K562 (cell line): ENCODE measurements at regions not wholly inside any gene's neighbourhood (a gene's known extent, or its start where the extent isn't known, plus 50 kb on each side); places are given as distances from the start of the nearest gene placed in this dataset.

Experiments
- ATAC-seq: fragments of 200-7000 bp; cut with Tn5 transposase; 3 replicates; pipeline ENCODE4 v1.9.1; 2020; ENCODE audit warnings: moderate library complexity
- BruUV-seq: library from RNA; stranded (reverse); fragments of 400-500 nt; replicated peaks from 2 replicates; lab custom pipeline; 2021; lab: Mats Ljungman, UMichigan
- CTCF ChIA-PET: fragments of 300-600 bp; formaldehyde crosslinking; extraction: SDS; loops from one replicate; lab custom pipeline; 2021; ENCODE audit warnings: low intra/inter-chr PET ratio; lab: Yijun Ruan, JAX
- POLR2A ChIA-PET: fragments of 300-600, 350-650 bp; sonication (Branson Sonifier 250); formaldehyde crosslinking; extraction: SDS; loops from one replicate; lab custom pipeline; 2021; ENCODE audit warnings: antibody characterized with exemption, inconsistent platforms; lab: Yijun Ruan, JAX
- DNase-seq, 4 experiments: peaks; one replicate each; pipeline versions ENCODE4 v3.0.0 to v3.0.0-alpha.2; 2011 to 2018; ENCODE audit warnings: low spot score in 3 of 4, mixed read lengths in 3 of 4; ENCODE audit errors: extremely low read depth in 1 of 4
- FAIRE-seq: peaks from 2 replicates; lab custom pipeline; 2011; peaks lifted over from hg19 to GRCh38; lab: Jason Lieb, UNC
- H2AFZ ChIP-seq: 2 replicates; pipeline ENCODE4 v1.6.0; 2011; ENCODE audit warnings: low read depth, low read length, control low read depth, inconsistent platforms
- H3K27ac ChIP-seq: fragments of 200-600 bp; 3 replicates; pipeline ENCODE4 v1.8.0; 2011; ENCODE audit warnings: low read depth, mild to moderate bottlenecking, control low read depth, inconsistent platforms, low read length, moderate library complexity, mixed read lengths; ENCODE audit errors: extremely low read depth
- H3K27me3 ChIP-seq, 2 experiments: fragments of 300-600 bp in 1 of 2; 2 replicates in 1 of 2; 3 replicates in 1 of 2; pipeline versions ENCODE4 v1.6.0 to v1.8.0; 2011; ENCODE audit warnings: inconsistent platforms in 2 of 2, low read length in 2 of 2, mild to moderate bottlenecking in 1 of 2, mixed read lengths in 1 of 2, moderate library complexity in 1 of 2; ENCODE audit not compliant: control insufficient read depth in 2 of 2, insufficient read depth in 2 of 2
- H3K36me3 ChIP-seq: fragments of 300-600 bp; 3 replicates; pipeline ENCODE4 v1.8.0; 2011; ENCODE audit warnings: mild to moderate bottlenecking, low read length, inconsistent platforms; ENCODE audit not compliant: control insufficient read depth, insufficient read depth
- H3K4me1 ChIP-seq, 2 experiments: fragments of 200-600 bp in 1 of 2; replicated peaks in 1 of 2; 2 replicates in 1 of 2; 3 replicates in 1 of 2; pipeline versions ENCODE4 v1.5.1 to v1.8.0; 2011; ENCODE audit warnings: inconsistent platforms in 2 of 2, low read length in 2 of 2, mild to moderate bottlenecking in 1 of 2, mixed read lengths in 1 of 2, moderate library complexity in 1 of 2; ENCODE audit not compliant: control insufficient read depth in 2 of 2, insufficient read depth in 2 of 2
- H3K4me2 ChIP-seq: 2 replicates; pipeline ENCODE4 v1.6.1; 2011; ENCODE audit warnings: low read length, control low read depth, inconsistent platforms, mixed read lengths; ENCODE audit not compliant: insufficient read depth
- H3K4me3 ChIP-seq: fragments of 200-600 bp; sonication (generic), shearing (Covaris generic); 2 replicates; pipeline ENCODE4 v1.5.1; 2016; ENCODE audit warnings: control low read depth, inconsistent platforms
- H3K79me2 ChIP-seq: fragments of 200-600 bp; 3 replicates; pipeline ENCODE4 v1.8.0; 2011; ENCODE audit warnings: low read length, inconsistent platforms; ENCODE audit not compliant: control insufficient read depth, insufficient read depth
- H3K9ac ChIP-seq, 2 experiments: 2 replicates each; pipeline versions ENCODE4 v1.6.0 to v1.6.1; 2011; ENCODE audit warnings: low read depth in 2 of 2, low read length in 2 of 2, control low read depth in 1 of 2, inconsistent platforms in 1 of 2, mild to moderate bottlenecking in 1 of 2, mixed read lengths in 1 of 2; ENCODE audit not compliant: insufficient read depth in 1 of 2
- H3K9me1 ChIP-seq: one replicate; pipeline ENCODE4 v1.6.0; 2011; ENCODE audit warnings: inconsistent platforms, mild to moderate bottlenecking, low read length, moderate library complexity; ENCODE audit not compliant: control insufficient read depth, insufficient read depth
- H3K9me3 ChIP-seq: replicated peaks from 2 replicates; pipeline ENCODE4 v1.5.1; 2011; ENCODE audit warnings: low read depth, low read length, inconsistent platforms; ENCODE audit not compliant: control insufficient read depth, insufficient read depth
- H4K20me1 ChIP-seq: replicated peaks from 2 replicates; pipeline ENCODE4 v1.6.1; 2011; ENCODE audit warnings: low read length, inconsistent platforms, mixed read lengths; ENCODE audit not compliant: control insufficient read depth, insufficient read depth
- CREBBP ChIP-seq: IDR thresholded peaks from one replicate; pipeline ENCODE4 v1.6.1; 2012; ENCODE audit warnings: low read depth, mild to moderate bottlenecking, control low read depth, inconsistent platforms, low read length
- GABPA ChIP-seq: fragments of 200-800 bp; sonication (Bioruptor generic); conservative IDR thresholded peaks from 2 replicates; pipeline ENCODE4 v1.6.1; 2016; ENCODE audit warnings: low read depth, missing genetic modification characterization, missing compliant biosample characterization
- HNRNPLL ChIP-seq: fragments of 200-400 bp; formaldehyde crosslinking; IDR thresholded peaks from 2 replicates; pipeline ENCODE4 v1.6.1; 2017; ENCODE audit warnings: low read length, low read depth, mild to moderate bottlenecking; ENCODE audit not compliant: poor library complexity, severe bottlenecking
- KLF13 ChIP-seq: fragments of 450-650 bp; IDR thresholded peaks from 2 replicates; pipeline ENCODE4 v1.6.1; 2016; ENCODE audit warnings: missing genetic modification characterization, low read depth, mild to moderate bottlenecking, missing compliant biosample characterization, moderate library complexity, borderline replicate concordance
- MBD2 ChIP-seq: sonication (generic); IDR thresholded peaks from 2 replicates; pipeline ENCODE4 v1.6.1; 2016; ENCODE audit warnings: low read depth, borderline replicate concordance
- MEF2D ChIP-seq: conservative IDR thresholded peaks from 2 replicates; pipeline ENCODE4 v1.6.1; 2016; ENCODE audit warnings: low read depth, missing genetic modification characterization, missing compliant biosample characterization
- NCOA1 ChIP-seq: fragments of 450-650 bp; IDR thresholded peaks from 2 replicates; pipeline ENCODE4 v1.6.1; 2016; ENCODE audit warnings: low read depth
- NR1H2 ChIP-seq: sonication (generic); formaldehyde crosslinking; IDR thresholded peaks from 2 replicates; pipeline ENCODE4 v1.4.0; 2020; ENCODE audit warnings: mild to moderate bottlenecking, missing genetic modification reagents
- POLR2H ChIP-seq: IDR thresholded peaks from 2 replicates; pipeline ENCODE4 v1.6.1; 2016; ENCODE audit warnings: missing genetic modification characterization, low read depth, mild to moderate bottlenecking, control low read depth, missing compliant biosample characterization, moderate library complexity
- RCOR1 ChIP-seq, 2 experiments: IDR thresholded peaks; 2 replicates each; pipeline ENCODE4 v1.6.1; 2012; ENCODE audit warnings: low read depth in 2 of 2, low read length in 2 of 2, borderline replicate concordance in 1 of 2, improper control_type of control experiment in 1 of 2
- ZEB2 ChIP-seq: fragments of 450-650 bp; IDR thresholded peaks from 2 replicates; pipeline ENCODE4 v1.6.1; 2016
- ZNF175 ChIP-seq: fragments of 200-800 bp; sonication (Bioruptor generic); IDR thresholded peaks from 2 replicates; pipeline ENCODE4 v1.6.1; 2016; ENCODE audit warnings: low read depth, mild to moderate bottlenecking, missing genetic modification characterization, missing compliant biosample characterization
- ZNF583 ChIP-seq: fragments of 250-450 bp; sonication (Bioruptor Pico); IDR thresholded peaks from 2 replicates; pipeline ENCODE4 v1.4.0; 2020
- WGBS: fragments of 100-300 bp; shearing (Covaris generic); methylation state at CpG from one replicate; pipeline ENCODE4 v1.1.6; 2016; ENCODE audit warnings: low coverage, mixed read lengths; ENCODE audit not compliant: insufficient coverage; ENCODE audit errors: missing lambda C conversion rate; 5-methylcytosine and 5-hydroxymethylcytosine counted together
- in situ Hi-C: fragments of 300-500 bp; cut with MboI; formaldehyde crosslinking; loops from 4 replicates; pipeline ENCODE4 v1.15.0; 2018; ENCODE audit warnings: inconsistent platforms, mixed read lengths
- intact Hi-C: fragments of 100-400 bp; cut with micrococcal nuclease; formaldehyde crosslinking; loops from 2 replicates; pipeline ENCODE4 v1.14.2; 2022
- TF ChIP-seq, protein P1 (sequence below): fragments of 250-450 bp; sonication (Bioruptor Pico); IDR thresholded peaks from 2 replicates; pipeline ENCODE4 v1.5.0; 2021
- TF ChIP-seq, protein P2 (sequence below): sonication (generic); IDR thresholded peaks from 2 replicates; pipeline ENCODE4 v1.6.1; 2016

DNA sequence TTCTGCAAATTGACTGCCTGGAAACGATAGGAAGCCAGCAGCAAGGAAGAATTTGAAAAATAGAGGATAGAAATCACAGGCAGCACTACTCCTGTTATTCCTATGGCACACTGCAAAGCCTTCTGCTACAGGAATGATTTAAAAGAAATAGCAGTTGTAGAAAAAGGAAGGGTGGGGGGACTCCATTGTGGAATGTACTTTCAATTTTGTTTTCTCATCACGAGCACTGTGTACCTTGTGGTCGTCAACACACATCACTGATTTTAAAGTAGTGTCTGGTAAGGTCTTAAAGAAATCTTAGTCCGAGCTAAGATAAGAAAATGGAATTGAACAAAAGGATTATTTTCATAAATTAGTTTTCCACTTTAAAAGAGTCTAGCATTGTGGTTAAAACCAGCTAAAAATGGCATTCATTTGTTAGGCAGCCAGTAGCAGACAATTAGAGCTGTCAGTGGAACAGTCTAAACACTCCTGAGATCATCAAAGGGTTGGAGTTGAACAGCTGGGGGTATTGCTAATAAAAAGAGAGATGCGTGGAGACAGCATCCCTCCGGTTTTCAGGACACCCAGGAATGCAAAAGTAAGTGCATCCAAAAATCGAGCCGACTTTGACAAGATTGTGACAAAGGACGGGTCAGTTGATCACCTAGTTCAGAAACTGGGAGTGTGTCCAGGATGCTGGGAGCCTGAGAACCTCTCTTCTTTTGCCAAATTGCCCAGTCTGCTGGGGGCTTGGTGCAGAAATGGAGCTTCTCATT lies 97.8 kb upstream of the WWC1 start:
- Histone ChIP-seq H3K4me2 (no peak overlapping the region), H2AFZ (no peak overlapping the region), H3K79me2 (no peaks in the 10 kb centered on the region), H3K4me3 (no peak overlapping the region), H3K4me1 (no peaks in the 10 kb centered on the region), H3K9me1 (no peaks in the 10 kb centered on the region), H3K27me3 (no peaks in the 10 kb centered on the region), H3K36me3 (no peaks in the 10 kb centered on the region), H3K9me3 (no peaks in the 10 kb centered on the region), H4K20me1 (no peaks in the 10 kb centered on the region), H3K9ac (no peak overlapping the region), H3K27ac (no peak overlapping the region)
- ATAC-seq, result no peak
- BruUV-seq, result no TSS peak
- POLR2A ChIA-PET, result interaction anchor here (0.7 to 1.4 kb wide), 2 partner anchors 88 to 1557 kb away, joined by 4 read pairs; no protein-coding TSS in a partner anchor
- intact Hi-C loops (no loop called here), in situ Hi-C loops (no loop called here)
- no peak for FAIRE-seq
- CTCF ChIA-PET, result no interaction called here
- no peak for TF ChIP-seq NCOA1
- under 1% methylated on average over 9 of the region's 9 CpGs for WGBS
- DNase-seq, result no peak

DNA sequence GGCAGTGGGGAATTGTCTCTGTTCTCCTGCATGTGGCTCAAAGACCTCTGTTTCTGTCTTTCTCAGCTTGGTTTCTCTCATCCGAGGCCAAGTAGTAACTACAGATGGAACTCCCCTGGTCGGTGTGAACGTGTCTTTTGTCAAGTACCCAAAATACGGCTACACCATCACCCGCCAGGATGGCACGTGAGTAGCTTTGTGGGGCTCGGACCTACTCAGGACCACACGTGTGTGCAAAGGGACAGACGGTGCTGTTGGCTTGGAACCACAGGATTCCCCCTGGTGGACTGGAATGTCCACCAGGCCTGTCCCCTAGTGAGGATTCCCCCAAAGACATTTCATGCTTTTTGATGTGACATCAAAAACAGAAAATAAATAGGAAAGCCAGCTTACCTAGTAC lies 96.3 kb upstream of the WWC1 start:
- no peak overlapping the region for H3K4me3 ChIP-seq
- H2AFZ ChIP-seq, result no peak overlapping the region
- H3K36me3 ChIP-seq, result no peaks in the 10 kb centered on the region
- H3K4me2 ChIP-seq, result no peak overlapping the region
- DNase-seq (no peak), FAIRE-seq (no peak), ATAC-seq (no peak)
- no peaks in the 10 kb centered on the region for H3K9me3 ChIP-seq
- H3K9ac ChIP-seq, result no peak overlapping the region
- no peak overlapping the region for H3K27ac ChIP-seq
- H3K27me3 ChIP-seq, result no peaks in the 10 kb centered on the region
- no peaks in the 10 kb centered on the region for H4K20me1 ChIP-seq
- intact Hi-C loops, result no loop called here
- H3K9me1 ChIP-seq, result no peaks in the 10 kb centered on the region
- in situ Hi-C loops, result no loop called here
- BruUV-seq, result no TSS peak
- H3K79me2 ChIP-seq, result no peaks in the 10 kb centered on the region
- ChIA-PET CTCF (no interaction called here), POLR2A (interaction anchor here (0.9 kb wide), 1 partner anchor 21 kb away, joined by 3 read pairs; no protein-coding TSS in a partner anchor)
- no peaks in the 10 kb centered on the region for H3K4me1 ChIP-seq
- WGBS, result 0% methylated on average over 9 of the region's 9 CpGs
- TF ChIP-seq HNRNPLL (no peak), MEF2D (no peak), CREBBP (no peak), RCOR1 (IDR thresholded peaks at IDR 0.05; ENCODE audit: borderline replicate concordance in 1 of 2, low read depth in 2 of 2, low read length in 2 of 2) (no peak), POLR2H (tag) (no peak), ZNF175 (CRISPR knock-in tag) (no peak), GABPA (tag) (no peak), KLF13 (tag) (no peak), NR1H2 (no peak), ZEB2 (no peak), MBD2 (no peak), ZNF583 (CRISPR knock-in tag) (no peak)
- TF ChIP-seq, protein P1, sequence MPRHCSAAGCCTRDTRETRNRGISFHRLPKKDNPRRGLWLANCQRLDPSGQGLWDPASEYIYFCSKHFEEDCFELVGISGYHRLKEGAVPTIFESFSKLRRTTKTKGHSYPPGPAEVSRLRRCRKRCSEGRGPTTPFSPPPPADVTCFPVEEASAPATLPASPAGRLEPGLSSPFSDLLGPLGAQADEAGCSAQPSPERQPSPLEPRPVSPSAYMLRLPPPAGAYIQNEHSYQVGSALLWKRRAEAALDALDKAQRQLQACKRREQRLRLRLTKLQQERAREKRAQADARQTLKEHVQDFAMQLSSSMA, result no peak
- TF ChIP-seq, protein P2, sequence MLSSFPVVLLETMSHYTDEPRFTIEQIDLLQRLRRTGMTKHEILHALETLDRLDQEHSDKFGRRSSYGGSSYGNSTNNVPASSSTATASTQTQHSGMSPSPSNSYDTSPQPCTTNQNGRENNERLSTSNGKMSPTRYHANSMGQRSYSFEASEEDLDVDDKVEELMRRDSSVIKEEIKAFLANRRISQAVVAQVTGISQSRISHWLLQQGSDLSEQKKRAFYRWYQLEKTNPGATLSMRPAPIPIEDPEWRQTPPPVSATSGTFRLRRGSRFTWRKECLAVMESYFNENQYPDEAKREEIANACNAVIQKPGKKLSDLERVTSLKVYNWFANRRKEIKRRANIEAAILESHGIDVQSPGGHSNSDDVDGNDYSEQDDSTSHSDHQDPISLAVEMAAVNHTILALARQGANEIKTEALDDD, result no peak
